Hematopoietic multipotent progenitor cell treated with erythropoietin and hydrocortisone succinate and interleukin-3 and kit ligand, for 4 days (in vitro differentiated cells): ENCODE measurements at regions not wholly inside any gene's neighbourhood (a gene's known extent, or its start where the extent isn't known, plus 50 kb on each side); places are given as distances from the start of the nearest gene placed in this dataset.
A peak's percentile ranks its signal among the peaks of the same experiment; 100 is the strongest.
"Not testable (repeated sequence)": the region's sequence is repeated elsewhere in the genome, so short reads cannot be mapped to it uniquely, and the experiment has no call there.

Source experiments
- DNase-seq: peaks from one replicate; pipeline ENCODE4 v3.0.0-alpha.2; 2015

DNA sequence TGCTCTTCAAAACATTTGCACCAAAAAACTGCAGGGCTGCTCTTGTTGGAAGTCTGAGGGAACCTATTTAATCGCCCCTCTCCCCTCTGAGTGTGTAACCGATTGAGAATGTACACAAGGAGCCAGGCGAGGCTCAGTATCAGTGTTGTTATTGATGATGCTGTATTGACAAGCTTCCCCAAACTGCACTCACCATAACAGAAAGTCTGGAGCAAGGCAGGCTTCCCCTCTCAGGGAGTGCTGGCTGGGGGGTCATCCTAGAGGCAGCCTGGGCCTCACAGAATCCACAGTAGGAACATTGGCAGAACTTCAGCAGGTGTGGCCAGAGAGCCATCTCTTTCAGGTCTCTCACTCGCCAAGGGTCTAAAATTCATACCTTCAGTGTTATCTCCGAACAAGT lies 58.1 kb upstream of the TUNAR start:
- DNase-seq: no peak

DNA sequence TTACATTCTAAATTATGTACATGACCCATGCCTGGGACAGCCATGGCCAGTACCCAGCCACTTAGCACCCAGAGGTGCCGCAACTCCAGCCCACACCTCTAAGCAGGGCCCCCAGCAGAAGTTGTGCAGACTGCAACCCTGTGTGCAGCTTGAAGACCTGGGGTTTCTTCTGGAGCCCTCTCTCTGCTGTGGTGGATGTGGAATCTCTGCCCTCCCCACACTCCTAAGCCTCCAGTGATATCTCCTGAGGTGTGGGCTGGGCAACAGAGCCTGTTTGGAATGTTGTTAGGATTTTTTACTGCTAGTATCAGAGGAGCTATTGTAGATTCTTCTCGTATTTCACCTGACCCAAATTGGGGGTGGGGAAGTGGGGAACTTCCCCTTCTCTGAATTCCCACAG lies 59.4 kb upstream of the TUNAR start:
- DNase-seq: no peak

DNA sequence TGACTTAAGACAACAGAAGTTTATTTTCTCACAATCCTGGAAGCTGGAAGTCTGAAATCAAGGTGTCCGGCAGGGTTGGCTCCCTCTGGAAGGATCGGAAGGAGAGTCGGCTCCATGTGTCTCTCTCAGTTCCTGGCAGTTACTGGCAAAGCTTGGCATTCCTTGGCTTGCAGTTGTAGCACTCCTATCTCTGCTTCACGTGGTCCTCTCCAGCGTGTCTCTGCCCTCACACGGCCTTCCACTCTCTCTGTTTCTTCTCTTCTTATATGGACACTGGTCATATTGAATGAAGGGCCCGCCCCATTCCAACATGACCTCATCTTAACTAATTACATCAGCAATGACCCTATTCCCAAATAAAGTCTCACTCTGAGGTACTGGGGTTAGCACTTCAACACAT lies 60.1 kb upstream of the TUNAR start:
- no peak for DNase-seq

DNA sequence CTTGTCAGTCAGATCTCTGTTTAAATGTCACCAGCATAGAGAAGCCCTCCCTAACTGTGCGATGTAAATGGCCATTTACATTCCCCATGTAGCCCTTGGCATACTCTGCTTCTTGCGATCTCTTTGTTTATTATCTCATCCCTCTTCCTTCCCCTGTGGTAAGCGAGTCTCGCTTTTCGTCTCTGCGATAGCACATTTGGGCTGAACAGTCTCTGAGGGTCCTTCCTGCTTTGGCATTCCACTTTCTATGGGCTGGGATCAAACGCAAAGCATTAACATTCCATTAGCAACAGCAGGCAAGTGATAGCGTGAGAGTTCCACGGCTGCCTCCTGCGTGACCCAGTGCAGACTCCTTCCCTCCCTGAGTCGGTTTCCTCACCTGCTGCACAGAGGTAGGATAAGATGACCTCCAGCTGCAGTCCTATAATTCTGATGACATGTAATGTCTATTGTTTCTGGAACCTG lies 61.4 kb upstream of the TUNAR start:
- no peak for DNase-seq

DNA sequence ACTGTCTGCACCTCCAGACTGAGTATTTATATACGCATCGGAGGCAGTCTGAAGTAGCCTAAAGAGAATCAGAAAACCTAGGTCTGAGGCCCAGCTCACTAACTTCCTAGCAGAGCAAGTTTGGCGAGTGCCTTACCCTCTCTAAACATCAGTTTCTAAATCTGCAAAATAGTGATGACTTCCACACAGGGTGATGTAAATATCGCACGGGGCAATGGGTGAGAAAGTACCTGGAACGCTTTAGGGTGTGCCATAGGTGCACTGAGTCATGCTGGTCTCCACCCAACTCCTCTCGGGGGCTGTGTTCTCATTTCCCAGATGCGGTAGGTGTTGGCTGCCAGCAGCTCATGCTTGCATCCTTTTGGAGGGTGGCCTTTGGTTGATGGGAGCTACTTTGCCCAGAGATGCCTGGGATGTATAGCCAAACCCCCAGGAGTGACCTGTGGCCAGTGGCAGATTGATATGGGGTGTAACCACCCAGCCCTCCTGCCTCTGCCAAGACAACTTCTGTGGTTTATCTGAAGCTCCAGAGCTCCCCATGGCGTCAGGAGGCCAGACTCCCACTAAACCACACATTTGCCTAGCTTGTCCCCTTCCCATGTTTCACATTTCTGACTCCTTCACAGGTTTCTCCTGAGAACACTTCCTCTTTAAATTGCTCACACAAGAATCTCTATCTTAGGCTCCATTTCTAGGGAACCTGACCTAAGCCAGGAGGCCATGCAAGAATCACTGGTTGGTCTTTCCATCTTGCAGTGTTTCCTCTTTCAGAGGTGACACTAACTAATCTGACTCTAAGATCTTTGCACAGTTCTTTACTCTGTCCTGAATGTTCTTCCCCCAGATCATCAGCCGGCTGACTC lies 62.0 kb upstream of the TUNAR start:
- DNase-seq: no peak

DNA sequence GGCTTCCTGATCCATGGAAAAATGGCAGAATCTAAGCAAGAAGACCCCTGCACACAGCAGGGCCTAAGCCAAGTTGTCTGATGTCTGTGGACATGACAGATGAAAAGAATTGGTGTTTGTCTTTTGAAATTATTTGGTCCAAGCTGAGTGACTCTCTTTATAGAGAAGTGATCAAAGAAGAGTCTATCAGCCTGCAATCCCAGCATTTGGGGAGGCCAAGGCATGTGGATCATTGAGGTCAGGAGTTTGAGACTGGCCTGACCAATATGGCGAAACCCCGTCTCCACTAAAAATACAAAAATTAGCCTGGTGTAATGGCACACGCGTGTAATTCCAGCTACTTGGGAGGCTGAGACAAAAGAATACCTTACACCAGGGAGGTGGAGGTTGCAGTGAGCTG lies 64.8 kb upstream of the TUNAR start:
- DNase-seq: no peak

DNA sequence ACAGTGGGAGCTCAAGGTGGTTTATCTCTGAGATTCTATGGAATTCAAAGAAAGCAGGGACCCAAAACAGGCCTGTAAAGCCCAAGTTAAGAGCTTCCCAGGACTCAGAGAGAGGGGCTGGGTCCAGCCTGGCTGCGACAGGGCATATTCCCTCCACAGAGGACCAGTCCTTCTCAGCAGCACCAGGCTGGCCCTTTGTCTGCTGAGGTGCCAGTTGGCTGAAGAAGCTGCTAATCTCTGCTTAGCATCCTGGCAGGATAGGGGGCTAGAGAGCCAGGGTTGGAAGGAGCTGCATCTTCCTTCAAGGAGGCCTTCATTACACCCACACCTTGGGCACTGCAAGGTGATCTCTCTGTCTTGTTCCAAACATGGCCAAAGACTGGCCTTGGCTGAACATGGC lies 68.3 kb upstream of the TUNAR start:
- no peak for DNase-seq

DNA sequence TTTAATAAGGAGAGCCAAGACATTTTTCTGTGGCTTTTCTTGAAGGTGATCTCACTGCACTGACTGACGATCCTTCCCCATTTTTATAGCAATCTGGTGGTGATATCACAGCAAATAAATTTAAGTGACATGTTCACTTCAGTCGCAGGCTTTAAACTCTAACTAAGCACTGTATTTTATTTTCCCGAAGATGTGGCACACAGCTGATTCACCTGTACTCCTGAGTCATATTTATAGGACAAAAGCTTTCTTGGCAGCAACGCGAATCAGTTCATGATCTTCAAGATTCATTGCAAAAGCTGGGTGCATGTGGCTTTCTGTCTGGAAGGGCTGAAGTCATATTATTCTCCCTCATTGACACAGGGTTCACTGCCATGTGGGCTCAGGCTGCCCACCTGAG lies 79.8 kb upstream of the TUNAR start:
- DNase-seq: no peak

DNA sequence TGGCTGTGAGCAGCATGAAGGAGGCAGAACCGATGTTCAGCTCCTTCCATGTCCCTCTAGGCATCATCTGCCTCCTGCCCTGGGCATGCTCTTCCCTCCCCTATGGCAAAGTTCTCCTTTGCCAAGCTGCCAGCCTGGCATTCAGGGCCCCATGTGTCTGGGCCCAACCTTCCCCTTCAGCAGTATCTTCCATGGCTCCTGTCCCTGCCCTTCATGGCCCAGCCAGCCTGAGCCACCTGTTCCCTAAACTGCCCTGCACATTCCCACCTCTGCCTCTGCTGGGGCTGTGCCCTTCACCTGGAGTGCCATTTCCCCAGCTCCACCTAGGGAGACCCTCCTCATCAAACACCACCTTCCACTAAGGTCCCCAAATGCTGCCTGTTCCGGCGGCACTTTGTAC lies 74.0 kb upstream of the TCL1A start:
- no peak for DNase-seq

DNA sequence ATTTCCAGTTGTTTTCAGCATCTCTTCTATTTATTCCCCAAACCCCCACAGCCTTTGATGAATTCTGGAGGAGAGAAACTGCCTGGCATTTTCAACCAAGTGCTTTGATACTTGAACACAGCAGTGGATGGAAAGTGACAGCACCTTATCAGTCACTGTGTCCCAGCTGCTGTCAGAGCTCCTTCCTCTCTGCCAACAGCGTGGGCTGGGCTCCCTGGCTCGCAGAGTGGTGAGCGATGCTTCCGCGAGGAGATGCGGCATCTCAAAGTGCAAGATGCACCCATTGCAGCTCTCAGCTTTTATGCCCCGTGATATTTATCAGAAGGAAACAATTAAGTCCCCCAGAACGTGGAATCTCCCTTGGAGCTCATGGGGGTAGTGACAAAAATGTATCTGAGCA lies 72.6 kb upstream of the TCL1A start:
- DNase-seq: no peak

DNA sequence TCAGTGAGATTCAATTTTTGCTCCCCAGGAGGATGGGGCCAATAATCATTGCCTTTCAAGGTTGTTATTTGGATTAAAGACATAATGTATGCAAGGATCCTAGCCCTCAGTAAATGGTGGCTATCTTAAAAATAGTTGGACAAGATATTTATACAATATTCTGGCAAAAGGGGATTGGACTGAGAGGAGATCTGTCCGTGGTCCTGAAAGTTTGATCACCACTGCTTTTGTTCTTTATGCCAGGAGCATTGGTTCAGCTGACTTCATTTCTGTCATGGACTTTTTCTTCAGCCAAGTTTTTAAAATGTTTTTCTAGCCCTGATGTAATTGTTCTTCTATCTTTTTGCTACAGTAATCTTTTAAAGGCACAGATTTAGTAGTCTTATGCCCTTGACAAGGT lies 70.2 kb upstream of the TCL1A start:
- DNase-seq: peak; percentile 54

DNA sequence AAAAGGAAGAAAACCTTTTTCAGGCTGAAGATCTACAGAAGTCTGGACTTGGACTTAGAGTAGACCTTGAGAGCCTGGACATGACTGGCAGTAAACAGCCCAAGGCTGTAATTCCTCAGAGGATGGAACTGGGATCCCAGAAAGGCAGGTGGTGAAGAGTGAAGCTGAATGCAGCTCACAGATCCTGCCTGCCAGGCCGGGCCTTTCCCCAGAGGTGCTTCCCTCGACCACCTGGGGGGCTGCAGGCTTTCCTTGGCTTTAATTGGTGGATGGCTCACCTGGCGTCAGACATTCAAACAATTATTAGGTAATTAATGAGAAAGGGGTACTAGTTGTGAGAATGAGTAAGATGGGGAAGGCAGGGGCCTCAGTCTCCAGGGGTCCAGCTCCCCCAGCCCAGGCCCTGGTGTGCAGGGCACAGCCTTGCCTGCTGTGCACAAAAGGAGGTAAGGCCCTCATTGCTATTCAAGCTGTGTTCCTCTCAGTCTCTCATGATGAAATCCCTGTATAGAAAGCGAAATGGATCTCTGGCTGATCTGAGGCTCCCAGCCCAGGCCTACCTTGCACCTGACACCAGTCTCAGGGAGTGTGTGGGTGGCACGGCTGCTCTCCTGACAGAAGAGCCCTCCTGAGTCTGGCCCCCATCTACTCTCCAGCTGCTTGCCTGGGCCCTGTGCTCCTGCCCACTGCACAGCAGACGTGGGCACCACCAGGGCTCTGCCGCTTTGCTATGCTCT lies 63.0 kb upstream of the TCL1A start:
- no peak for DNase-seq

DNA sequence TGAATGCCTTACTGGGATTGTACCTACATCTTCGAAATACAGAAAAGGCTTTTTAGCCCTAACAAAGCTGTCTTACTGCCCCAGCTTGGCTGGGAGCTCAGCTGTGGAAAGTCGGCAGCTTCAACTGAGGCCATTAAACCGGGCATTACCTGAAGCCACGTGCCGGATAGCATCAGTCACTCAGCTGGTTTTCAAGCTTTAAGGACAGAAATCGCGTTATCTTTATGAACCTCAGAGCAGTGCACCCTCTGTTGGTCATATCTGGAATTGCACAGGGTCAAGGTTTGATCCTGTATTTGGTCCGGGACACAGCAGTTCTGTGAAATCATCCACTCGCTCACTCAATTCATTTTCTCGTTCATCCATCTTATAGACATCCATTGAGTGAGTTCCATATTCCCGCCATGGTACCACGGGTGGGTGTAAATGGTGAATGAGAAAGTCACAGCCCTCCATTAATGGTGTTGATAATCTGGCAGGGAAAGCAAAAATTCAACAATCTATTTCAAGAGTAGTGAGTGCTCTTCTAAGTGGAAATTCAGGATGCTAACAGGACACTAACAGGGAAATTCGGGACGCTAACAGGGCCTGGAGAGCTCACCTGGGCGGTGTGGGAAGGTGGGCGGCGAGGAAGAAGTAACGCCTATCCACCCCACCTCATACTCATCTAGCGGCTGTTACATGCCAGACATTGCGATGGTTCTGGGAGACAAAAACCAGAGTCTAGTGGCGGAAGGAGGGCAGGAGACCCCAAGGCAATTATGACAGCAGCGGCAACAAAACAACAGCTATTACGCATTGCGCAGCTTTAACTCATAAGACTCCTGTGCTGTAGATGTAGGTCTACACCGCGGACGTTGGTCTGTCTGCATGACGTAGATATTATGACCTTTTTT lies 60.6 kb upstream of the TCL1A start:
- DNase-seq: peak; percentile 68

DNA sequence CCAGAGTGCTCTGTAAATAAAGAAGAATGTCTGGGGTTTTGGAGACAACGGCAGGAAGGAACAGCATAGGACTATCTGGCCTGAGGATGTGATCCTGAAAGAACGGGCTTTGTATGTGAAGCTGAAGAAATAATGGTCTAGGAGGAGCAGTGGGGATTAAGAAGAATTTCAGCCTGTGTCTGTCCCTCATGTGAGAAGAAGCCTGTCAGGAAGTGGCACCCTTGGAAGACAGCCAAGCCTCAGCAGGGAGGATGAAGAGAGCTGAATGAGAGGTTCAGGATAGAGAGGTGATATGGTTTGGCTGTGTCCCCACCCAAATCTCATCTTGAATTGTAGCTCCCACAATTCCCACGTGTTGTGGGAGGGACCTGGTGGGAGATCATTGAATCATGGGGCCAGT lies 56.9 kb upstream of the TCL1A start:
- peak; percentile 26 for DNase-seq

DNA sequence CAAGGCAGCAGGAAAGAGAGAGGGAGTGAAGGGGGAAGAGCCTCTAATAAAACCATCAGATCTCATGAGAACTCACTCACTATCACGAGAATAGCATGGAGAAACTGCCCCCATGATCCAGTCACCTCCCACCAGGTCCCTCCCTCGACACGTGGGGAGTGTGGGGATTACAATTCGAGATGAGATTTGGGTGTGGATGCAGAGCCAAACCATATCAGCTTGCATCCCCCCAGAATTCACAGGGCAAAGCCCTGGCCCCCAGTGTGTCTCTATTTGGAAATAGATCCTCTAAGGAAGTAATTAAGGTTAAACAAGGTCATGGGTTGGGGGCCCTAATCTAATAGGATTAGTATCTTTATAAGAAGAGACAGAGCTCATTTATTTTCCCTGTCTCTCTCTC lies 56.1 kb upstream of the TCL1A start:
- no peak for DNase-seq

DNA sequence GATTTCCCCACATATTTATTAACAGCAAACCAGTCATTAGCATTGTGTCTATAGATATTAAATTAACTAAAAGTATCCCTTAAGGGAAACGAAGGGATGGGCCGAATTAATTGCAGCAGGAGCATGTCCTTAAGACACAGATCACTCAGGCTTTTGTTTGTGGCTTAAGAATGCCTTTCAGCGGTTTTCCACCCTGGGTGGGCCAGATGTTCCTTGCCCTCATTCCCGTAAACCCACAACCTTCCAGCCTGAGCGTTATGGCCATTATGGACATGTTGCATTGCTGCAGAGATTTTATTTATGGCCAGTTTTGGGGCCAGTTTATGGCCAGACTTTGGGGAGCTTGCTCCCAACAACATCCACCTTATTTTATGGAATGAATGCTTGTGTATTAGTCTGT lies 55.5 kb upstream of the TCL1A start:
- DNase-seq: not testable (repeated sequence)

DNA sequence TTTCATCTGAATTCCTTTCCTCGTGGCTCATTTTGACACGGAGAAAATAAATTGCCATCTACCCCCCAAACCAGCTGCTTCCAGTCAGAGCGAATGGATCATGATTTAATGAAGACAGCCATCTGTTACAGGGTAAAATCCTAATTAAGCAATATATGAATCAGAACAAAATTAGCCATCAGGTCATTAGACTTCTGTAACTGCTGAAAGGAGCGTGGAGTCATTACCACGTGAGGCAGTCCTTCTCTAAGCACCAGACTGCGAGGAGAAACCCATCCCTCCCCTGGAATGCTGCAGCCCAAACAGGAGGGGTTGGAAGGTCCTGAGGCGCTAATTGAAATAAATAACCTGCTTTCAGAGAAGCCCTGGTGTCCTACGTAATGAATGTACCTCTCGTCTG lies 51.1 kb upstream of the TCL1A start:
- no peak for DNase-seq

DNA sequence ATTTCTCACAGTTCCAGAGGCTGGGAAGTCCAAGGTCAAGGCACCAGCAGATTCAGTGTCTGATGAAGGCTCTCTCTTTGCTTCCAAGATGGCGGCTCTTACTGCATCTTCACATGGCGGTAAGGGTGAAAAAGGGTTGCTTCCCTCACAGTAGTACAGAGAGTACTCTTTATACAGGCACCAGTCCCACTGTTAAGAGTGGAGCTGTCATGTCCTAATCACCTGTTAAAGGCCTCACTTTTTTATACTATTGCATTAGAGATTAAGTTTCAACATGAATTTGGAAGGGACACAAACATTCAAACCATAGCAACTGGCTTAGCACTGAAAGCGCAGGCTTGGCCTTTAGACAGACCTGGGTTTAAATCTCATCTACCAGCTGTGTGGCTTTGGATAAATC lies 50.0 kb upstream of the TCL1A start:
- DNase-seq: no peak
